ENCODE measurements at regions not wholly inside any gene's neighbourhood (a gene's known extent, or its start where the extent isn't known, plus 50 kb on each side); places are given as distances from the start of the nearest gene placed in this dataset.

DNA sequence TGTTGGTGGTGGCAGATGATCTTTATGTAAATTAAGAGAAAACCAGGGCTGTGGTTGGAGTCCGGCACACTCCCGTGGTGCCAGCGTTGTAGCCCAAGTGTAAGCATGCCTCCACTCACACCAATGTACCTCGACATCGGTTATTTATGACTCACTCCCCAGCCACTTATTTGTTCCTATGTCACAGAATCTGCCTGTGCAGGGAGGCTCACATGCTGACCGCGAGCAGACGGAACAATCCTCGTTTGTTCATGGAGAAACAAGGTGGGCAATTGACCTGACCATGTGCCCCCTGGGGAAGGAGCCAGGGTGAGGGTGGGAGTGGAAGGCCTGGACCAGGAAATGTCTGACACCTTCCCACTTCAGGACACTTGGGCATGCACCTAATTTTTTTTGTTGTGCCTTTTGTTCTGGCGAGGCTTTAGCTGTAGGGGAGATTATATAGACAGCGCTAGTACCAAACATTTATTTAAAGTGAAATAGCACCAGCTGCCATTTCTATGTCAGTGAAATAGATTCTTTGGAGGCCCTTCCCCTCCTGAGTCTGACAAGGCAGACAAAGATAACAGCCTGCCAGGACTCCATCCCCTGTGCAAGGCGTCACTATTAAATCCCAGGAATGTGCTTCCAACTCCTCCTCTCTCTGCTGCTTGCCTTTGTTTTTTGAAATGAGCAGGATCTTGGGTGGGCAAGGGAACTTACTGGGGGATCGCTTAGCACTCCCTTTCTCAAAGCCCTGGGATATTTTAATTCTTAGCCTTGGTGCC is 394.2 kb downstream of the FGF9 start:
- Histone ChIP-seq H3K9ac (ENCODE audit: low read depth in 1 of 3, low read length in 3 of 3) (no peak overlapping the region), H3K36me3 (ENCODE audit: control insufficient read depth in 3 of 3, insufficient read depth in 3 of 3, low read length in 3 of 3) (no peaks in the 10 kb centered on the region), H3K4me1 (ENCODE audit: control insufficient read depth in 3 of 3, insufficient read depth in 3 of 3, low read length in 3 of 3) (no peaks in the 10 kb centered on the region), H3K27me3 (ENCODE audit: control insufficient read depth in 3 of 3, insufficient read depth in 3 of 3, low read length in 3 of 3) (no peaks in the 10 kb centered on the region), H3K9me3 (ENCODE audit: control insufficient read depth in 3 of 3, low read length in 3 of 3) (no peaks in the 10 kb centered on the region), H3K4me3 (ENCODE audit: low read length in 3 of 3) (no peak overlapping the region), H3K27ac (ENCODE audit: low read depth, low read length) (no peak overlapping the region)

GRCh38 chr13:22073718-22074117 is 402.8 kb downstream of the FGF9 start:
- Histone ChIP-seq H3K27me3 (ENCODE audit: control insufficient read depth in 3 of 3, insufficient read depth in 3 of 3, low read length in 3 of 3) (peaks cover 0 to 4% (median 0%) of the 10 kb centered on the region in 3 donors), H3K4me3 (ENCODE audit: low read length in 3 of 3) (no peak overlapping the region), H3K27ac (ENCODE audit: low read depth, low read length) (no peak overlapping the region), H3K9ac (ENCODE audit: low read depth in 1 of 3, low read length in 3 of 3) (no peak overlapping the region), H3K4me1 (ENCODE audit: control insufficient read depth in 3 of 3, insufficient read depth in 3 of 3, low read length in 3 of 3) (no peaks in the 10 kb centered on the region), H3K36me3 (ENCODE audit: control insufficient read depth in 3 of 3, insufficient read depth in 3 of 3, low read length in 3 of 3) (no peaks in the 10 kb centered on the region), H3K9me3 (ENCODE audit: control insufficient read depth in 3 of 3, low read length in 3 of 3) (no peaks in the 10 kb centered on the region)

- H3K27me3 ChIP-seq (ENCODE audit: control insufficient read depth in 3 of 3, insufficient read depth in 3 of 3, low read length in 3 of 3), result peaks cover 0 to 4% (median 0%) of the 10 kb centered on the region in 3 donors
- H3K27ac ChIP-seq (ENCODE audit: low read depth, low read length), result no peak overlapping the region
- H3K9ac ChIP-seq (ENCODE audit: low read depth in 1 of 3, low read length in 3 of 3), result no peak overlapping the region
- no peaks in the 10 kb centered on the region for H3K36me3 ChIP-seq (ENCODE audit: control insufficient read depth in 3 of 3, insufficient read depth in 3 of 3, low read length in 3 of 3)
- no peak overlapping the region for H3K4me3 ChIP-seq (ENCODE audit: low read length in 3 of 3)
- H3K9me3 ChIP-seq (ENCODE audit: control insufficient read depth in 3 of 3, low read length in 3 of 3), result no peaks in the 10 kb centered on the region
- no peaks in the 10 kb centered on the region for H3K4me1 ChIP-seq (ENCODE audit: control insufficient read depth in 3 of 3, insufficient read depth in 3 of 3, low read length in 3 of 3)
Observed at GRCh38 chr13:22074403-22074802, 403.5 kb downstream of the FGF9 start.

- Histone ChIP-seq H3K27ac (ENCODE audit: low read depth, low read length) (no peak overlapping the region), H3K4me3 (ENCODE audit: low read length in 3 of 3) (no peak overlapping the region), H3K4me1 (ENCODE audit: control insufficient read depth in 3 of 3, insufficient read depth in 3 of 3, low read length in 3 of 3) (no peaks in the 10 kb centered on the region), H3K9me3 (ENCODE audit: control insufficient read depth in 3 of 3, low read length in 3 of 3) (no peaks in the 10 kb centered on the region), H3K27me3 (ENCODE audit: control insufficient read depth in 3 of 3, insufficient read depth in 3 of 3, low read length in 3 of 3) (peaks cover 0 to 4% (median 0%) of the 10 kb centered on the region in 3 donors), H3K9ac (ENCODE audit: low read depth in 1 of 3, low read length in 3 of 3) (no peak overlapping the region), H3K36me3 (ENCODE audit: control insufficient read depth in 3 of 3, insufficient read depth in 3 of 3, low read length in 3 of 3) (no peaks in the 10 kb centered on the region)
Observed at GRCh38 chr13:22076658-22077057, 405.8 kb downstream of the FGF9 start.

DNA sequence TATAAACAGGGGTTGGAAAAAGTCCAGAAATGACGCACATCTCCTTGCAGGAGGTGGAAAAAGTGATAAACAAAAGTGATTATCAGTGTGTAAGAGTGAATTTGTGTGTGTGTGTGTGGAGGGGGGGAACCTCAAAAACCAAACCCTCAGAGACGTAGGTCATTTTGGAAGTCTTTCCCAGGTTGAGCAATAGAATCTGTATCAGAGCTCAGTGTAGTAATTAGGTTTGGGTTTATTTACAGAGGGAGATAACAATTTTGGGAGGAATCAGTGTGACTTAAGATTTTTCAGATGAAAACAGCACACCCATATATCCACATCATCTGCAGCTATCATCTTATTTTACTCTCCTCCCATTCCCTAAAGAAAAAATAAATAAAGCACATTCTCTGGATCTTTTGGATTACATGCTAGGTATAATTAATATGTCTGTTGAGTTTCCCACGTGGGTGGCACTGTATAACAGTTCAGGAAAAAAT is 406.4 kb downstream of the FGF9 start:
- Histone ChIP-seq H3K4me3 (ENCODE audit: low read length in 3 of 3) (no peak overlapping the region), H3K9me3 (ENCODE audit: control insufficient read depth in 3 of 3, low read length in 3 of 3) (no peaks in the 10 kb centered on the region), H3K27ac (ENCODE audit: low read depth, low read length) (no peak overlapping the region), H3K27me3 (ENCODE audit: control insufficient read depth in 3 of 3, insufficient read depth in 3 of 3, low read length in 3 of 3) (peaks cover 0 to 4% (median 0%) of the 10 kb centered on the region in 3 donors), H3K9ac (ENCODE audit: low read depth in 1 of 3, low read length in 3 of 3) (no peak overlapping the region), H3K4me1 (ENCODE audit: control insufficient read depth in 3 of 3, insufficient read depth in 3 of 3, low read length in 3 of 3) (no peaks in the 10 kb centered on the region), H3K36me3 (ENCODE audit: control insufficient read depth in 3 of 3, insufficient read depth in 3 of 3, low read length in 3 of 3) (no peaks in the 10 kb centered on the region)

DNA sequence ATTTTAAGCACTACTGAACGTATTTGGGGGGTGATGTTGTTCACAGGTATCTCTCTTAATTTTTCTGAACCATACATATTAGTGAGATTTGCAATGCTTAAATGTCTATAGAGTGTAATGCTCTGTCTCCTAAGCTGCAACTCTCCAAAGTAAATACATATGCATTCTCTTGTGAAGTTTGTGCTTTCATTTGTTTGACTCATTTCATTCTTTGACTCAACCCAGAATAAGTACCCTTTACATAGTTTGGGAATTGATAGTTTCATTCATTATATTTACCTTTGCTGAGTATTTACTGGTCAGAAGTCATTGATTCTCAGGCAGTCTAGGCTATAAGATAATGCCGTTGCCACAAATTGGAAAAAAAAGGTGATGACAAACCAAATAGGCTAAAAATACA is 406.9 kb downstream of the FGF9 start:
- H3K9me3 ChIP-seq (ENCODE audit: control insufficient read depth in 3 of 3, low read length in 3 of 3), result no peaks in the 10 kb centered on the region
- no peaks in the 10 kb centered on the region for H3K4me1 ChIP-seq (ENCODE audit: control insufficient read depth in 3 of 3, insufficient read depth in 3 of 3, low read length in 3 of 3)
- H3K27ac ChIP-seq (ENCODE audit: low read depth, low read length), result no peak overlapping the region
- H3K36me3 ChIP-seq (ENCODE audit: control insufficient read depth in 3 of 3, insufficient read depth in 3 of 3, low read length in 3 of 3), result no peaks in the 10 kb centered on the region
- no peak overlapping the region for H3K4me3 ChIP-seq (ENCODE audit: low read length in 3 of 3)
- H3K27me3 ChIP-seq (ENCODE audit: control insufficient read depth in 3 of 3, insufficient read depth in 3 of 3, low read length in 3 of 3), result no peaks in the 10 kb centered on the region
- H3K9ac ChIP-seq (ENCODE audit: low read depth in 1 of 3, low read length in 3 of 3), result no peak overlapping the region

DNA sequence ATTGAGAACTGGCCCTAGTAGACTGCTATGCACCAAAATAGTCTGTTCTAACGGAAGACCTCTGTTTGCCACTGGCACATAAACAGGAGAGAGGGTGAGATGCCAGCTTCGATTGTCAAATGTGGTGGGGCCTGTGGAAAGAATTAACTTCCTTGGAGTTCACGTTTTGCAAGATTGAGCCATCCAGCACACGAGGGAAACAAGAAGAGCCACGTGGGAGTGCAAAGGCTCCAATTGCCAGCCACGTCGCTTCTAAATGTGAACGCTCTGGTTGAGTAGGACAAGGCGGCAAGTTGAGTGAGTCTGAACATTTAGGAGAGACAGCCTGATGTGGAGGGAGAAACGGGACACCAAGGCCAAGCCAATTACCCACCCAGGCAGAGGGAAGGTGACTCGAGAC is 409.1 kb downstream of the FGF9 start:
- Histone ChIP-seq H3K36me3 (ENCODE audit: control insufficient read depth in 3 of 3, insufficient read depth in 3 of 3, low read length in 3 of 3) (no peaks in the 10 kb centered on the region), H3K9me3 (ENCODE audit: control insufficient read depth in 3 of 3, low read length in 3 of 3) (no peaks in the 10 kb centered on the region), H3K4me3 (ENCODE audit: low read length in 3 of 3) (no peak overlapping the region), H3K9ac (ENCODE audit: low read depth in 1 of 3, low read length in 3 of 3) (no peak overlapping the region), H3K4me1 (ENCODE audit: control insufficient read depth in 3 of 3, insufficient read depth in 3 of 3, low read length in 3 of 3) (no peaks in the 10 kb centered on the region), H3K27me3 (ENCODE audit: control insufficient read depth in 3 of 3, insufficient read depth in 3 of 3, low read length in 3 of 3) (peaks cover 0 to 3% (median 2%) of the 10 kb centered on the region in 3 donors), H3K27ac (ENCODE audit: low read depth, low read length) (no peak overlapping the region)

DNA sequence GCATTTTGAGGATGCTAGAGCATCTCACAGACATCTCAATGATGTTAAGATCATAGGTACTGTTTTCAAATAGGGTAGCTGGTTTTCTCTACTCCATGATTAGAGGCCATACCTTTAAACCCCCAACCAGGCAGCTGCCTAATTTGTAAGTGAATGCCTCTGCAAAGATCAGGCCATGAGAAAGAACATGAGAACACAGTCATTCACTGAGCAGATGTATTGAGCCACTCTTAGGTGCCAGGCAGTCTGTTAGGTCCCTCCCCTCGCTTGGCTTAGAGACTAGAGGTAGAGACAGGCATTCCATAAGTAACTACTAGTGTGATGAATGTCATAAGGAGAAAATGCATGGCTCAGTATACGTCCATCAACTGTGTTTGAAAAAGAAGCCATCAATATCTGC is 410.0 kb downstream of the FGF9 start:
- H3K27ac ChIP-seq (ENCODE audit: low read depth, low read length), result no peak overlapping the region

DNA sequence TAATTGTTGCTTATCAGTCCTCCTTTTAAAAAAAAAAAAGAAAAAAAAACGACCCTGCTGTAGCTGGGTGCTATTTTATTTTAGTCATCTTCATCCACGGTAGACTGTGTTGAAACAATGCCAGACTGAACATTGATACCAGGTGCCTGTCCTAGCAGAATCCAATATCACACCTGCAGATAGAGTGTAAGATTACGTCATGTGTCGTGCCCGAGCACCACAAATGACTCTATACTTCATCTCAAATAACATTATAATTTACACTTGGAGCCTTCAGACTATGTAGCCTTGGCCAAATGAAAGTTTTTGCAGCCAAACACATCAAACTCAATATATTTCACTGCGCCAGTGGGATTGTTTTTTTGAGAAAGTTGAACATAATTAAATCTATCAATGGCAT is 410.6 kb downstream of the FGF9 start:
- H3K36me3 ChIP-seq (ENCODE audit: control insufficient read depth in 3 of 3, insufficient read depth in 3 of 3, low read length in 3 of 3), result no peaks in the 10 kb centered on the region
- no peaks in the 10 kb centered on the region for H3K9me3 ChIP-seq (ENCODE audit: control insufficient read depth in 3 of 3, low read length in 3 of 3)
- H3K27me3 ChIP-seq (ENCODE audit: control insufficient read depth in 3 of 3, insufficient read depth in 3 of 3, low read length in 3 of 3), result peaks cover 0 to 3% (median 2%) of the 10 kb centered on the region in 3 donors
- no peak overlapping the region for H3K9ac ChIP-seq (ENCODE audit: low read depth in 1 of 3, low read length in 3 of 3)
- H3K27ac ChIP-seq (ENCODE audit: low read depth, low read length), result no peak overlapping the region
- no peaks in the 10 kb centered on the region for H3K4me1 ChIP-seq (ENCODE audit: control insufficient read depth in 3 of 3, insufficient read depth in 3 of 3, low read length in 3 of 3)
- H3K4me3 ChIP-seq (ENCODE audit: low read length in 3 of 3), result no peak overlapping the region

More for the DNA sequence above, 410.0 kb downstream of the FGF9 start:
- H3K9me3 ChIP-seq (ENCODE audit: control insufficient read depth in 3 of 3, low read length in 3 of 3), result no peaks in the 10 kb centered on the region
- no peaks in the 10 kb centered on the region for H3K36me3 ChIP-seq (ENCODE audit: control insufficient read depth in 3 of 3, insufficient read depth in 3 of 3, low read length in 3 of 3)
- H3K27me3 ChIP-seq (ENCODE audit: control insufficient read depth in 3 of 3, insufficient read depth in 3 of 3, low read length in 3 of 3), result peaks cover 0 to 3% (median 2%) of the 10 kb centered on the region in 3 donors
- no peak overlapping the region for H3K9ac ChIP-seq (ENCODE audit: low read depth in 1 of 3, low read length in 3 of 3)
- no peak overlapping the region for H3K4me3 ChIP-seq (ENCODE audit: low read length in 3 of 3)
- no peaks in the 10 kb centered on the region for H3K4me1 ChIP-seq (ENCODE audit: control insufficient read depth in 3 of 3, insufficient read depth in 3 of 3, low read length in 3 of 3)

DNA sequence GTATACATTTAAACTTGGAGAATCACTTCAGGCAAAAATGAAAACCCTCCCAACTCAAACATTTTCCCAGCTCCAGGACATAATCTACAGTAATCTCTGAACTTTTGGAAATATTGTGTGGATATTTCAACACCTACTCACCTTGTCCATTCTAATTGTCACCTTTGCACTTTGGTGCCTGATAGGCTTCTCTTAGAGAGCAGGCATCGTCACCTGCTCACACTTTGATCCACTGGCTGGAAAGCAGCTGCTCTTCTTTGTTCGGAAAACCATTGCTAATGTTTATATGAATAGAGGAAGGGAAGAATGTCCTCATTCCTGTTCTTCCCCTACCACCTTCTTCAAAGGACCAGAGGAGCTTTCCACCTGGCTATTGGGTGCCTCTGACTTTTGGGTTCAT is 411.2 kb downstream of the FGF9 start:
- Histone ChIP-seq H3K4me3 (ENCODE audit: low read length in 3 of 3) (no peak overlapping the region), H3K27me3 (ENCODE audit: control insufficient read depth in 3 of 3, insufficient read depth in 3 of 3, low read length in 3 of 3) (peaks cover 0 to 3% (median 2%) of the 10 kb centered on the region in 3 donors), H3K9me3 (ENCODE audit: control insufficient read depth in 3 of 3, low read length in 3 of 3) (no peaks in the 10 kb centered on the region), H3K9ac (ENCODE audit: low read depth in 1 of 3, low read length in 3 of 3) (no peak overlapping the region), H3K4me1 (ENCODE audit: control insufficient read depth in 3 of 3, insufficient read depth in 3 of 3, low read length in 3 of 3) (no peaks in the 10 kb centered on the region), H3K27ac (ENCODE audit: low read depth, low read length) (no peak overlapping the region), H3K36me3 (ENCODE audit: control insufficient read depth in 3 of 3, insufficient read depth in 3 of 3, low read length in 3 of 3) (no peaks in the 10 kb centered on the region)

Data from skeletal muscle tissue (tissue), 3 donors.